ENCODE measurements at regions not wholly inside any gene's neighbourhood (a gene's known extent, or its start where the extent isn't known, plus 50 kb on each side); places are given as distances from the start of the nearest gene placed in this dataset.

GRCh38 chr1:229086686-229087085 lies 184.2 kb upstream of the RAB4A start:
- no peak overlapping the region for H2AFZ ChIP-seq (ENCODE audit: low read depth, low read length)
- H3K27ac ChIP-seq (ENCODE audit: low read length): no peak overlapping the region
- H3K9ac ChIP-seq (ENCODE audit: low read length): no peak overlapping the region
- TF ChIP-seq POLR2AphosphoS5 (IDR thresholded peaks at IDR 0.05) (no peak), REST (IDR thresholded peaks at IDR 0.05; ENCODE audit: borderline replicate concordance) (no peak), SMC3 (conservative IDR thresholded peaks at IDR 0.05; ENCODE audit: poor library complexity) (no peak), RAD21 (conservative IDR thresholded peaks at IDR 0.05) (no peak), EP300 (conservative IDR thresholded peaks at IDR 0.05; ENCODE audit: poor library complexity, severe bottlenecking) (no peak)
- H3K9me2 ChIP-seq (ENCODE audit: insufficient read depth, low read length): no peaks in the 10 kb centered on the region
- no peaks in the 10 kb centered on the region for H3K79me2 ChIP-seq (replicated peaks; ENCODE audit: insufficient read depth, low read length)
- no peak overlapping the region for H3K4me3 ChIP-seq (ENCODE audit: low read length)
- peaks cover 5% of the 10 kb centered on the region for H3K9me3 ChIP-seq (ENCODE audit: low read length)
- no peaks in the 10 kb centered on the region for H3F3A ChIP-seq (ENCODE audit: insufficient read depth, low read length, poor library complexity, severe bottlenecking)
- H3K36me3 ChIP-seq (ENCODE audit: insufficient read depth, low read length): no peaks in the 10 kb centered on the region
- H4K20me1 ChIP-seq (ENCODE audit: insufficient read depth): no peaks in the 10 kb centered on the region
- H3K27me3 ChIP-seq (ENCODE audit: insufficient read depth, low read depth, low read length): no peaks in the 10 kb centered on the region
- H3K4me2 ChIP-seq (ENCODE audit: low read length): no peak overlapping the region

GRCh38 chr1:229087339-229087738 lies 183.6 kb upstream of the RAB4A start:
- Histone ChIP-seq H3K9ac (ENCODE audit: low read length) (no peak overlapping the region), H2AFZ (ENCODE audit: low read depth, low read length) (no peak overlapping the region), H3K79me2 (replicated peaks; ENCODE audit: insufficient read depth, low read length) (no peaks in the 10 kb centered on the region), H3K36me3 (ENCODE audit: insufficient read depth, low read length) (no peaks in the 10 kb centered on the region), H3F3A (ENCODE audit: insufficient read depth, low read length, poor library complexity, severe bottlenecking) (no peaks in the 10 kb centered on the region), H3K9me3 (ENCODE audit: low read length) (no peaks in the 10 kb centered on the region), H3K4me3 (ENCODE audit: low read length) (no peak overlapping the region), H3K9me2 (ENCODE audit: insufficient read depth, low read length) (no peaks in the 10 kb centered on the region), H3K4me2 (ENCODE audit: low read length) (no peak overlapping the region), H3K27ac (ENCODE audit: low read length) (no peak overlapping the region), H4K20me1 (ENCODE audit: insufficient read depth) (no peaks in the 10 kb centered on the region), H3K27me3 (ENCODE audit: insufficient read depth, low read depth, low read length) (no peaks in the 10 kb centered on the region)
- TF ChIP-seq REST (IDR thresholded peaks at IDR 0.05; ENCODE audit: borderline replicate concordance) (no peak), TAF1 (IDR thresholded peaks at IDR 0.05; ENCODE audit: low read depth) (no peak), MXI1 (conservative IDR thresholded peaks at IDR 0.05; ENCODE audit: poor library complexity, severe bottlenecking) (no peak), CTCF (IDR thresholded peaks at IDR 0.05; ENCODE audit: poor library complexity, severe bottlenecking) (no peak), RAD21 (conservative IDR thresholded peaks at IDR 0.05) (no peak), EZH2 (IDR thresholded peaks at IDR 0.05; ENCODE audit: borderline replicate concordance, insufficient read depth, low read length, poor library complexity, severe bottlenecking) (no peak), EP300 (conservative IDR thresholded peaks at IDR 0.05; ENCODE audit: poor library complexity, severe bottlenecking) (no peak), SMC3 (conservative IDR thresholded peaks at IDR 0.05; ENCODE audit: poor library complexity) (no peak), POLR2AphosphoS5 (IDR thresholded peaks at IDR 0.05) (no peak)
